Cerebellar nuclear complex (tissue), 1 donor: ENCODE measurements at regions not wholly inside any gene's neighbourhood (a gene's known extent, or its start where the extent isn't known, plus 50 kb on each side); places are given as distances from the start of the nearest gene placed in this dataset.
"Not testable (repeated sequence)": the region's sequence is repeated elsewhere in the genome, so short reads cannot be mapped to it uniquely, and the experiment has no call there.

ENCODE experiments used
- DNase-seq, 2 experiments: peaks; one replicate each; lab custom pipeline; 2025; lab: John Stamatoyannopoulos, UW

DNA sequence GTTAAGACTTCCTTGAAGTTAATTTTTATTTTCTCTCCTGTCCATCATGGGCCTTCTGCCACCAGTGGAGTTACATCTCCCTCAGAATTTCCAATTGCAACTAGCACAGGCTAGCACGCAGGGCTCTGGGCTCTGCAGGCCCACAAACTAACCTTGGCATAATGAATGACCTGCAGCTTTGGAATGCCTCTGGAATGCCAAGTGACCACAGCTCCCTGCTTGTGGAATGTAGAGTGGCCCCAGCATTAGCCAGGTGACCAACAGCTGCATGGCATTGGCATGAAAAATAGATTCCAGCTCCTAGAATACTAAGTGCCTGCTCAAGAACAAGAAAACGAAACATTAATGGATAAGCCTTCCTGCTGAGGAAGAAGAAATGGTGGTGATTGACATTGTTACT, 726.1 kb downstream of the BRINP1 start:
- no peak for DNase-seq

DNA sequence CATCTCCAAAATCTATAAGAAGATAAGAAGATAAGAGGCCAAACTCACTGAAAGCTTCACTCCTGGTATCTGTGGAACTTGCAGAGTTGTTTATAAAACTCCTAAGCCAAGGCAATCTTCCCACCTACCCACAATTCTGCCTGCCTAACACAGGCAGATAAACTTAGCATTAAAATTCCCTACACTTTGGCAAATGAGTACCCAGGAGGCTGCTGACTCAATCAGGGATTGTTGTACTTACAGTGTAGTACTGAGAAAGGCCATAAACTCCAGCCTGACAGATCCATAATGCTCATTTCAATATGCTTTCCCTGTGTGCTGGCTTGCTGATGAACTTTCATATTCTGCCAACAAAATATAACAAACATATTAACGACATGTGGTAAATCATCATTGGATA, 725.2 kb downstream of the BRINP1 start:
- DNase-seq, result no peak

DNA sequence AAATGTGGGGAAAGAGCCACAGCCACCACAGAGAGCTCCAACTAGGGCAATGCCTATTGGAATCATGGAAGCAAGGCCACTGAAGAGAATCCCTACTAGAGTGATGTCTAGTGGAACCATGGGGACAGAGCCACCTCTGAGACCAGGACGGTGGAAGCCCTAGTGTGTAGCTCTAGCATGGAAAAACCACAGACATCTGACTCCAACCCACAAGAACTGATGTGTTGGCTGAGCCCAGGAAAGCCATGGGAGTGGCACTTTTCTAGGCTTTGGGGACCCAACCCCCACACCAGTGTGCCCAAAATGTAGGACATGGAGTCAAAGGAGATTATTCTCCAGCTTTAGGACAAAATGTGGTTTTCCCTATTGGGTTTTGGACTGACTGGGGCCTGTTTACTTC, 721.9 kb downstream of the BRINP1 start:
- no peak for DNase-seq

DNA sequence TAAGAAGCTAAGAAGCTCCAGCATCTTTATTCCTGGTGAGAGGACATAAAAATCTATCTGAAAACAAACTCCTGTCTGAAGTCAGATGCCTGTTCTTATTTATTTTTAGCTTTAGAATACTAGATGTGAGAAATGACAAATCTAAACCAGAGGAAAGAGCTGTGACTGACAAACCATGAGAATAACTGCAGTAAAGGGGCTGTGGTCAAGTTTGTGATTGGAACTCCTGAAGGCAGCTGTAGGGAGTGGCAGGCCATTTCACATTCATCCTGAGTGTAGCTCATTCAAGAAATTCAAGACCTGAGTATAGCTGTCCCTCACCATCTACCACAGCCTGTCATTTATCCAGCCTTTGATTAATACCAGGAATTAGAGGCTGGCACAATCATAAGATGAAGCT, 718.8 kb downstream of the BRINP1 start:
- DNase-seq, result no peak

DNA sequence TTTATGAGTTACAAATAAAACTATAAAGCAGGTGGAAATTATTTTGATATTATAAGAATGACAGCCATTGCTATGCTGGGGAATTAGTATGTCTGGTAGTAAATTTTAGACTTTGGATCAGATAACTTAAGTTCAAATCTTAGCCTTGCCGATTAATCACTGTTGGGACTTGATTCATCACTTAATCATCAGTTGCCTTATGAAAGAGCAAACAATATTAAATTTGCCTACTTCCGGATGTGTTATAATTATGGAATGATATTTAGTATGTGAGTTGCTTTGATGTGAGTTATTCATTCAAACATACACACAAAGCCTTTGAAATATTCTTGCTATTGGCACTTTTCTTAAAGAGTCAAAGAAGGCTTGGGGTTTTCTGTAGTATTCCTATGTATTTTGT, 717.7 kb downstream of the BRINP1 start:
- no peak for DNase-seq

DNA sequence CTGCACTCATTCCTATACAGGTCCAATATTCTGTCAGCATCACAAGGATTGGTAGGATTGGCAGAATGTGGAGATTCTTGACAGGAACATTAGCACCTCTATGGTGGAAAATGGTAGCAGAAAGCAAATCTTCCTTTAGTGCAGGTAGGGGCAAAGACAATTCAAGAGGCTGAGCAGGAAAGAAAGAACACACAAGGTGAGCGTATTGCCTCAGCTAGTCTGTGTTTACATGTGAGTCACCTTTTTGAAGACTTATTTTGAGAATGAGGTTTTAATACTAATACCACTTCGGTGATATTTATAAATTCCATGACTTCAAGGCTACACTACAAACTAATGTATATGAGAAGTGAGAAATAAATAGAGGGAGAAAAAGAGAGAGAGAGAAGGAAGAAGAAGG, 717.0 kb downstream of the BRINP1 start:
- DNase-seq, result no peak

DNA sequence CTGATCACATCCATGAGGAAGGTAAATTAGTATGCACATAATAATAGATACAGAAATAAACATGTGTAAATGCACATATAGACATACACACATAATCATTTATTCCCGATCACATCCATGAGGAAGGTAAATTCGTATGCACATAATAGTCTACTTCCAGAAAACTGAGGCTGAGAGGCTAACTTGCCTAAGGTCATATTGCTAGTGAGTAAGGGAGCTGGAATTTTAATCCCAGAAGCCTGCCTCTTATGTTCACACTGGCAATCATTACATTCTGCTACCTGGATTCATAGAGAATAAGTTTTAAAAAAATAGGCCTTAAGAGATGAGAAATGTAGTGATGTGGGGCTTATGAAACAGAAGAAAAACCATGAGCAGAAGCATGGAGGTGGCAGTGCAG, 716.3 kb downstream of the BRINP1 start:
- DNase-seq, result no peak

DNA sequence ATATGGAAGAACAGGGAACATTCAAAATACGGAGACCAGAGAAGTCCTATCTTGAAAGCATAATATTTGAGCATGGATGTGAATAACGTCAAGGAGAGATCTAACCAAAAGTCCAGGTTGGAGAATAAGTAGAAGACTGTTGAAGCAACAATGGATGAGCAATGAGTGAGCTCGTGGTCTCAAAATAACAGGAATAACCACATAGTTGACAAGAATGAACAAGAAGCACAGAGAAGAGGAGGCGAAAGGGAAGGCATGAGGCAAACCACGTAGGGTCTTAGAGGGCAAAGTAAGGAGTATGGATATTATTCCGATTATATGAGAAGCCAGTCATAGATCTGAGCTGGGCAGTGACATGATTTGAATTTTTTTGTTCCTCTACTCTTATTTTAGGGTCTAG, 710.2 kb downstream of the BRINP1 start:
- DNase-seq, result no peak

DNA sequence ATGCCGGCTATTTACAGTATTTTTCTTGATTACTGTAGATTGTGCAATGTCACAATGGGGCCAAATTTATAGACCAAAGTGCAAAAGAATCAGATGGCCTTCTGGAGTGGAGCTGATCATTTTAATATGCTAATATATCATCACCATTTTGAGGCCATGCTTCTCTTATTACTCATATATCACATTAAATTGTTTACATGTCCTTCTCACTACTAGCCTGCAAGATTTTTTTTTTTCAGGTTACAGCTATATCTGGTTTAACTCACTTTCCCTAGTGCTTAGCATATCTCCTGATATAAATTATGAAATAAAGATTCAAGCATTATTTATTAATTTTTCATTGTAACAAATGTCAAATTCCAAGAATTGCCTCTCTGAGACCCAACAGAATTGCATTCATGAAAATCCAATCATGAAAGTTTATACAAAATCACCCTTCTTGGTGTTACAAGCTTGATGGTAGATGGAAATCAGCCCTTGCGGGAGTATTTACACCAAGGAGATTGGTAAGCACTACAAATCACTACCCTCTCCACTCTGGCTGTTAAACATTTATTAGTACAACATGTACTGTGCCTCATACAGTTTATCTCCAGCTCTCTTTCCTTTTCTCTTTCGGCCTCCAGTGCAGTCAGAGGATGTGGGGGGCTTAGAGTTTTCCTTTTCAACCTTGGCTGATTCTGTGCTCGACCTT, 703.9 kb downstream of the BRINP1 start:
- DNase-seq, result no peak

DNA sequence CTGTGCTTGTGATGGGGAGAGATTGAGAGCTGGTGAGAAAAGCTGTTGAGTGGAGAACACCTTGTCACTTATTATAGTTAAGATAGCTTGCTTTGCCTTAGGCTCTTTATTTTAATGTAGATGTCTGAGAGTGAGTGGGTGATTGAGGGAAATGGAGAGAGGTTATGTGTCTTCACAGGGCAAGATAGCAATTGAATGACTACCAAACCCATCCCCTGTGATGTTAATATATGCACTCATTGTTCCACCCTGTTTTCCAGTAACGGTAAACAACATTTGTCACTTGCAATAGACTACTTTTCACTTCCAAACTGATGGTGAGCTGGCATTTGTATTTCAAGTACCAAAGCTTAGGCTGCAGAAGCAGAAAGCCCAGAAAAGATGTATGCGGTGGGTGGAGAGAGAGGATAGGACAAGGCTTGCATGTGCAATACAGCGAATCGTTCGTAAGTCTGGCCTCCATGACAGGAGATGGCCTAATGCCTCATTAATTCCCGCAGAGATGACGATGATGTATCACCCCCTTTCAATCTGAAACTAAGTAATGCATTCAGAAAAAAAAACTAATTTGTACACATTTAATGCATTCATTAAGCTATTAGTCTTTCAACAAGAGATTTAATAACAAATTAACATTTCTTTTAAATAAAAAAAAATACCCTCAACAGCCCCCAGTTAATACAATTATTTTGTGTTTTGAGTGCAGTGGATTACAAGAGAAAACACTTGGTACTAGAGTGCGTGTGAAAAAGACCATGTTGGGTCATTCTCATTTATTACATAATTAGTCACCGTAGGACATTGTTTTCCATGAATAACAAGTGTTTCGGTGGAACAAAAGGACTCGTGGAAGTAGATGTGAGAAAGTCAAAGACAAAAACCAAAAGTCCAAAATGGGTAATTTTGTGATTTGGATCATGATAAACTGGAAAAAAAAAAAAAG, 699.0 kb downstream of the BRINP1 start:
- no peak for DNase-seq

DNA sequence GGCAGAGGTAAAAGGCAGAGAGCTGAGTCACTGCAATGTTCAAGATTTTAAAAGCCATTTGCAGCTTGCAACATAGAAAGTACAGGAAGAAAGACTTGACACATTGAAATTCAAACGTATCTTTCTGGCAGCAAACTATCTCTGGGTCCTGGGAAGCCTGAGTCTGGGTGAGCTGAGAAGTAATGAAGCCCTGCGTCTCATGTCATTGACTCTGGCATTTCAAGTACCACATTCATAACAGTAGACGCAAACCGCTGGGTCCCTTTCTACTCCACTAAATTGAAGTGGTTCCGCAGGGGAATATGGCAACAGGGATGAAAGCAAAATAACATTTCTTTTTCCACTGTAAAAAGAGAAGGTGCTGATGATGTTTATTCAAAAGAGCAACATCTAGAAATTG, 694.3 kb downstream of the BRINP1 start:
- DNase-seq, result no peak

DNA sequence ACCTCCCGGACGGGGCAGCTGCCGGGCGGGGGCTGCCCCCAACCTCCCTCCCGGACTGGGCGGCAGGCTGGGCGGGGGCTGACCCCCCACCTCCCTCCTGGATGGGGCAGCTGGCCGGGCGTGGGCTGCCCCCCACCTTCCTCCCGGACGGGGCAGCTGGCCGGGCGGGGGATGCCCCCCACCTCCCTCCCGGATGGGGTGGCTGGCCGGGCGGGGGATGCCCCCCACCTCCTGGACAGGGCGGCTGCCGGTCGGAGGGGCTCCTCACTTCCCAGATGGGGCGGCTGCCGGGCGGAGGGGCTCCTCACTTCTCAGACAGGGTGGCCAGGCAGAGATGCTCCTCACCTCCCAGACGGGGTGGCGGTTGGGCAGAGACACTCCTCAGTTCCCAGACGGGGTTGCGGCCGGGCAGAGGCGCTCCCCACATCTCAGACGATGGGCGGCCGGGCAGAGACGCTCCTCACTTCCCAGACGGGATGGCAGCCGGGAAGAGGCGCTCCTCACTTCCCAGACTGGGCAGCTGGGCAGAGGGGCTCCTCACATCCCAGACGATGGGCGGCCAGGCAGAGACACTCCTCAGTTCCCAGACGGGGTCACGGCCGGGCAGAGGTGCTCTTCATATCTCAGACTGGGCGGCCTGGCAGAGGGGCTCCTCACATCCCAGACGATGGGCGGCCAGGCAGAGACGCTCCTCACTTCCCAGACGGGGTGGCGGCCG, 691.1 kb downstream of the BRINP1 start:
- DNase-seq, result not testable (repeated sequence)

DNA sequence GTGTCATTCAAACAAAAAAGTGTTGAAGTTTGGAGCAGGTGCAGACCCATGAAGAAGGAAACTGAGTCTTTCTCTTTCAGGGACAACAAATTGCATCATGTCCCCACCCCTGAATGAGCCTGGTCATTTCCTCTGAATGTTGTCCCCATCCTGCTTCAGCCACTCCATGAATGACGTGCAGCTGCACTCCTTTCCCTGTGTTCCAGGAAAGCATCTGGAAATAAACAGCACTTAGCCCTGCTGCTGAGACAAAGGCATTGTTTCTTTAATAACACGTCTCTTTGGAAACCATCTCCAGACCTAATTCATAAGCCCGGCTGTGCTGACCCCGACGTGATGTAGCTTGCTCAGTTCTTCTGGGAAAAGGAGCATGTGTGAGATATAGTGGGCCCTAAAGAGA, 682.3 kb downstream of the BRINP1 start:
- DNase-seq, result no peak

DNA sequence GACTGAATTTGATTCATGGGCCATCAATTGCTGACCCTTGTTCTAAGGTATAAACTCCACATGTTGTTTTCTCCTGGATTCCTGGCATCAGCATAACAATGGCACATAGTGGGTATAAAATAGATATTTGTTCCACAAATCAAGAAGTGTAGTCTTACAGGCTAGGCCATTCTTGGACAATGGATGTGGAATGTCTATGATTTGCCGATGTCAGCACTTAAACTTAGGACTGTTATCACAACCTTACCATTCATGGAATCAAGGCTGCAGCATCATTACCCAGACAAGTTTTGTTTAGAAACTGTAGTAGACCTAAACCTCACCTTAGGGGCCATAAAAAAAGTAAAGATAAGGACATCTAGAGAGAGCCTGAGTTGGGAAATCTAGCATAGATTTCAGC, 680.0 kb downstream of the BRINP1 start:
- no peak for DNase-seq

DNA sequence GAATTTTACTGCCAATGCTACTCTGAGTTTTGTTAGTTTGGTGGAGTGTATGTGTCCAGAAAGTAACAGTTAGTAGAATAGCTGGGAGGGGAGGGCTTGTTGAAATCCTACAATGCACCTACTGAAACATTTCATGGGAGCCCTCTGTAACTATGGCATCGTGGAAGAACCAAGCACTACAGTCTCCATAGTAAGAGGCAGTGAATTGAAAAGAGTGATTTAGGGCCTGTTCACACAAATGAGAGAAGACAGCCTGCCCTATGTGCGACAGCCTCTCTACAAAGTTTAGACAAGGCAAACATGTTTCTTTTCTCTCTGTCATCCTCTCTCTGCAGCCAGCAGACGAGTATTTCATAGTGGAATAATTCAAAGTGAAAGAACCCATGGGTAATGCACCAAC, 676.6 kb downstream of the BRINP1 start:
- DNase-seq, result no peak

DNA sequence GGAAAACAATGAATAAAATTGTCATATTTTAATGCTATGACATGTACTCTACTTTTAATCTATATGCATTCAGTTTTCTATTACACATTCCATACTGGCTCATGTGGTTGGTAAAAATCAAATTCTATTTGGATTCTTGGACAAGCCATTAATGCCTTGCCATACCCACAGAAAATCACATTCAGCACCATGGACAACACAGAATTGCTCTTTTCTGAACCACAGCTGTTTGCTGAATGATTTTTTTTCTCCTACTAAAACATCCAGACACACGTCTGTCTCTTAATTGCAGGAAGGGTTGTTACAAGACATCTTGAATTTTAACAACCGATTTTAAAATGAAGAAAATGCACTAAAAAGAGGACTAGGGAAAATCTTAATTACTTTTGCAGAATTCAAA, 675.6 kb downstream of the BRINP1 start:
- DNase-seq, result no peak

DNA sequence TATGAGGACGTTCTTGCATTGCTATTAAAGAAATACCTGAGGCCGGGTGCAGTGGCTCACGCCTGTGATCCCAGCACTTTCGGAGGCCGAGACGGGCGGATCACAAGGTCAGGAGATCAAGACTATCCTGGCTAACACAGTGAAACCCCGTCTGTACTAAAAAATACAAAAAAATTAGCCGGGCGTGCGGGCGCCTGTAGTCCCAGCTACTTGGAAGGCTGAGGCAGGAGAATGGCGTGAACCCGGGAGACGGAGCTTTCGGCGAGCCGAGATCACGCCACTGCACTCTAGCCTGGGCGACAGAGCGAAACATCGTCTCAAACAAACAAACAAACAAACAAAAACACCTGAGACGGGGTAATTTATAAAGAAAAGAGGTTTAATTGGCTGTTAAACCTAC, 674.0 kb downstream of the BRINP1 start:
- DNase-seq, result not testable (repeated sequence)

DNA sequence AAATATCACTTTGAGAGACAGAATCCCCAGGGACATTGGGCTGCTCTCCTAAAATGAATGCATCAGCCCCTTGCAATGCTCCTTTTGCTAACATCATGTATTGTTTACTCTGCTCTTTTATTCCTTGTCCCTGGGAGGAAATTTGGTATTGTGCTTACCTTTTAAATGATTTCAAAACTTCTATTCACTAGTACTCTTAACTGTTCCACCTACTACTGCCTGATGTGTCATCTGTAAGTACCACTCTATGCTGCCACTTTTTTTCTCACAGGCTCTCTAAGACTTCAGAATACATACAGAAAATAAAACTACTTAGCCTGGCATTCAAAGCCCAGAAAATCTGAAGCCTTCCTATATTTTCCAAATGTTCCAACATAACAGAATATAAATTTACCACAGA, 667.2 kb downstream of the BRINP1 start:
- no peak for DNase-seq

DNA sequence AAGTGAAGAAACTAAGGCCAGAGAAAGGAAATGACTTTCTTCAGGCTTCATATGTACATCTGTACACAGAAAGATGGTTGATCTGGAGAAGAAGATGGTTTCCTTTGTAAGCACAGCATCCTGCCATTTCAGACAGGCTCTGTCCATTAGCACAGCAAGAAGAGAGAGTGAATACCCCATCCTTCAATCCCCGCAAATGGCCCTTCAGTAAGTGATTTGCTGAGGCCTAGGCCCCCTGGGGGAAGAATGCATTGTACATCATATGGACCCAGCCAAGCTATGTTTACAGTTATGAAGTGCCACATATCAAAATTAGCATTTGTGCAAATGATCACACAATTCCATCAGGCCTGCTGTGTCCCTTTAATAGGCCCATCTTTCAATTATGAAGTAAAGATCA, 657.4 kb downstream of the BRINP1 start:
- no peak for DNase-seq

DNA sequence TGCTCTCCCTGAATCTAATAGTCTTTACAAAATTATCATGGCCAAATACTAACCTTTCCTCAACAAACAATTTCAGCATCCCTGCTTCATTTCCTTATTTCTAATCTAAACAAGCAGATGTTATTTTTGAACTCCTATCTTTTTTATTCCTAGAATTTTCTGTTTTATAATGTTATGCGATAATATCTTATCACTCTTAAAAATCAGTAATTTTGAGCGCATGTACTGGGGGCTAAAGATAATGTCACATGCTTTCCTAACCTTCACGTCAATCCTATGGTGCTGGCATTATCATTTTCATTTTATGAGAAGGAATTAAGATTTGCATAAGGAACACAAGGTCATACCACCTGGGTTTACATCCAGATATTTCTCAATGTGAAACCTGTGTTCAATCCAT, 648.0 kb downstream of the BRINP1 start:
- DNase-seq, result no peak

DNA sequence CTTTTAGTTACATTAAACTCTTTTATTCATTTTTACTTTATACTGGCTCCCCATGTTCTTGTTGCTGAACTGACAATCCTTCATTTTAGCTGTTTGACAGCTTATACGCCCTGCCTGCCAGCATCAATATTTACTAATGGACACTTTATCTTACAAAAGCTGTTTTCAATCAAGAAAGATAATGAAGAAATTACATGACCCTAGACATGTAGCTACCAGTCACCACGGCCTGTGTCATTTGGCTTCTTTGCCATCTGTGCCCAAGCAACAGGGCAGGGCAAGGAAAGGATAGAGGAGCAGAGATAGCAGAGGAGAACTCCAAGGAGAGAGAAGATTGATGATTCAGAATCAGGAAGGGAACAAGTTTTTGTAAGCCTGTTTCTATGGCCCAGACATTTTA, 647.3 kb downstream of the BRINP1 start:
- no peak for DNase-seq

DNA sequence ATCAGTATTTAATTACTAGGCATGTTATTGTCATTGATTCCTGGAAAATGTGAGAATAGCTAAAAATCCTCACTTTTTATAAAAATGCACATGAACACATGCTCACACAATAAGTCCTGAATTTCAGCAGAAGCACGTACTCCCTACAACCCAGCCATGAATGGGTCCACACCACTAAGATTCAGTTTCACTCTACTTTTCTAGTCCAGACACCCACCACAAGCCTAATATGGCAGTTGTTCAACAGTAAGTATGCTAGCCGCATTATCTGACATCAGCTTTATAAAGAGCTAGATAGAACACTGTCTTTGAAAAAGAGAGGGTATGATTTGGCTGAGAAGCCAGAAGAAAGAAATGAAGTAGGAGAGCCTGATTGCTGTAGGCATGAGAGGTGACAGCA, 639.3 kb downstream of the BRINP1 start:
- DNase-seq, result no peak

DNA sequence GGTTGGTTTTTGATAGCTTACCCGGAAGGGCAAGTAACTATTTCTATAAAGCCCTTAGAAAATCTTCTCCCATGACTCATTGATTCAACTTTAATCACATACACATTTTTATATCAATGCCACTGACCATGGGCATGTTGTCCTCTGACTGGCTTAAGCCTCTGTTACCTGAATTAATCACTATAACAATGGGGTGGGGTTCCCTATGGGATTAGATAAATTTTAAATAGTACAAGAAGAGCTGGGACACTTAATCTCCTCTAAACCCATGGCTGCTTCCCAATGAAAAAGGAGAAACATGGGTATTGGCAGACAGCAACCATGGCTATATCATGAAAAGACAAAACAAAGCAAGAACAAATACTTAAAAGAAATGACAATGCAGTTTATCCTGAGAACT, 636.2 kb downstream of the BRINP1 start:
- DNase-seq, result no peak
